ENCODE measurements at regions not wholly inside any gene's neighbourhood (a gene's known extent, or its start where the extent isn't known, plus 50 kb on each side); places are given as distances from the start of the nearest gene placed in this dataset.

DNA sequence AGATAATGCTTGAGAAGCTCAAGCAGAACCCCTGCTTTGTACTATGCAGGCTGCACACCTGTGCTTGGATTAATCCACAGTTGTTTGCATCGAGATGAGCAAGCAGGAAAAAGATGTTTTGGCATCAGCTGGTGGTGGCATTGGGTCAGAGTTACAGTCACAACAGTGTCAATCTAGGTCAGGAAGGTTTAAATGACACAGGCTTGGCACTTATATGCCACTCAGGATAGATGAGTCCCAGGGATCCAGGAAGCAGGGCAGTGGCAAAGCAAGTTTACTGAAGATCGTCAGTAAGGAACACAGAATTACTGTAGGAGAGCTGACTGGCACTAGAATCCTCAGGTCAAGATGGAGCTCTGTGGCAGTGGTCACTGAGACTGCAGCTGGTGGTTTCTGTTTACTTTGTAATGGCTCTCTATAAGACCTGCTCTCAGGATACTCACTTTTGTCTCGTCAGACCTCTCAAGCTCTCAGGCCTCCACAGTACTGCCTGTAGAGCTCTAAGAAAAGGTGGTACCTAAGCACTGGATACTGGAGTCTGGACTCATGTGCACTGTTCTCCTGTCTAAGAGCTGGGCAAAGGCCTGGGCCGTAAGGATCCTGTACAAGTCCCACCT is 110.1 kb upstream of the HS3ST5 start:
- no peak overlapping the region for H3K4me3 ChIP-seq (replicated peaks; ENCODE audit: low read depth, low read length)
- TF ChIP-seq, protein P1, sequence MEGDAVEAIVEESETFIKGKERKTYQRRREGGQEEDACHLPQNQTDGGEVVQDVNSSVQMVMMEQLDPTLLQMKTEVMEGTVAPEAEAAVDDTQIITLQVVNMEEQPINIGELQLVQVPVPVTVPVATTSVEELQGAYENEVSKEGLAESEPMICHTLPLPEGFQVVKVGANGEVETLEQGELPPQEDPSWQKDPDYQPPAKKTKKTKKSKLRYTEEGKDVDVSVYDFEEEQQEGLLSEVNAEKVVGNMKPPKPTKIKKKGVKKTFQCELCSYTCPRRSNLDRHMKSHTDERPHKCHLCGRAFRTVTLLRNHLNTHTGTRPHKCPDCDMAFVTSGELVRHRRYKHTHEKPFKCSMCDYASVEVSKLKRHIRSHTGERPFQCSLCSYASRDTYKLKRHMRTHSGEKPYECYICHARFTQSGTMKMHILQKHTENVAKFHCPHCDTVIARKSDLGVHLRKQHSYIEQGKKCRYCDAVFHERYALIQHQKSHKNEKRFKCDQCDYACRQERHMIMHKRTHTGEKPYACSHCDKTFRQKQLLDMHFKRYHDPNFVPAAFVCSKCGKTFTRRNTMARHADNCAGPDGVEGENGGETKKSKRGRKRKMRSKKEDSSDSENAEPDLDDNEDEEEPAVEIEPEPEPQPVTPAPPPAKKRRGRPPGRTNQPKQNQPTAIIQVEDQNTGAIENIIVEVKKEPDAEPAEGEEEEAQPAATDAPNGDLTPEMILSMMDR (IDR thresholded peaks at IDR 0.05; ENCODE audit: low read depth, low read length, missing control alignments): no peak
- DNase-seq (ENCODE audit: extremely low read depth, low read depth): no peak

DNA sequence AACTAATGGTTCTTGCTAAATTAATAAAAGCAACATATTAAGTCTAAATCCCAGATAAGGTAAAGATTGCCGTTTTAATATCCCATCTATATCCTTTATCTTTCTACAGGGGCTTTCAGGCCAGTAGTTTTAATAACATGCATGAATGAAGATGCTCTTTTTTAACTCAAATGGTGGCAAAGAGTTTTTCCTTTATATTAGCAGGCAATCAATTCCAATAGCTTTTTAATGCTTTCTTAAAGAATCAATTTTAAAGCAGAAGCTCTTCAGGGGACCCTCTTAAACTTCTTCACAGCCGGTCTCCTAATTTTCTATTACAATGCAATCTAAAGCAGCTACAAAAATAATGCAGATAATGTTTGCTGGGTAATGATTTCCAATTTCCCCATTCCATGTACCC is 107.8 kb upstream of the HS3ST5 start:
- H3K4me3 ChIP-seq (replicated peaks; ENCODE audit: low read depth, low read length): no peak overlapping the region
- TF ChIP-seq, protein P1 (IDR thresholded peaks at IDR 0.05; ENCODE audit: low read depth, low read length, missing control alignments): no peak
- DNase-seq (ENCODE audit: extremely low read depth, low read depth): no peak

DNA sequence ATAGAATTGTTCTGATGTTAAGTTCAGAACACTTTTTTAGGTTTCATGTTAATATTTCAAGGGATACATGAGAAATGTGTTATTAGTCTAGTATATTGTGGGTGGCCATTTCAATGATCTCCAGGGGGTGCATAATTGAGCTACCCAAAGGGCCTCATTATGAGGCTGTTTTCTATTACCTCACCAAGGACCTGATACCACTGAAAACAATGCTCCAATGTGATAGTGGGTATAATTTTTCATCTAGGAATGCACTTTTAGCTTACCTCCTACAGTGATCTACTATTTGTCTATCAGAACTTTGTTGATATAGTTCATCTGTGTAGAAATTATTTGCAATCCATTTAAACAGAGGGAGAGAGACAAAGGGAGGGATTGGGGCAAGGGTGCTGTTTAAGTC is 106.8 kb upstream of the HS3ST5 start:
- TF ChIP-seq, protein P1 (IDR thresholded peaks at IDR 0.05; ENCODE audit: low read depth, low read length, missing control alignments): no peak
- DNase-seq (ENCODE audit: extremely low read depth, low read depth): no peak
- no peak overlapping the region for H3K4me3 ChIP-seq (replicated peaks; ENCODE audit: low read depth, low read length)

DNA sequence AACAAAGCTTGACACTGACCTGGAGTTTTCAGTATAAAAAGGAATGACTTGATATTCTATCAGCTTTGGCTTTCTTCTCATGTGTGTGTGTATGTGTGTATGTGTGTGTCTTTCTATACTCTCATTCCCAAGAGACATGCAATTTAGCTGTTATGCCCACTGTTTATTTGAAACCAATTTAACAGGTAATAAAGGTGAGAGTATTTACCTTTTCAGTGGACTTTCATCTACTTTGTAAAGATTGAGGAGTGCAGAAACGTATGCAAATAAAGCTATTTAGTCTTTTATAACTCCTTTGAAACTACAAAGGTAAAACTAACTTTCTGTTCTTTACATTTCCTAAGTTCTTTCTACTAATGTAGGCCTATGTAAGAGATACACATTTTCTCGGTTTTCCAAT is 103.5 kb upstream of the HS3ST5 start:
- no peak for DNase-seq (ENCODE audit: extremely low read depth, low read depth)
- no peak overlapping the region for H3K4me3 ChIP-seq (replicated peaks; ENCODE audit: low read depth, low read length)
- TF ChIP-seq, protein P1 (IDR thresholded peaks at IDR 0.05; ENCODE audit: low read depth, low read length, missing control alignments): no peak

GRCh38 chr6:114445846-114446245 is 103.0 kb upstream of the HS3ST5 start:
- H3K4me3 ChIP-seq (replicated peaks; ENCODE audit: low read depth, low read length): no peak overlapping the region
- DNase-seq (ENCODE audit: extremely low read depth, low read depth): no peak
- TF ChIP-seq, protein P1 (IDR thresholded peaks at IDR 0.05; ENCODE audit: low read depth, low read length, missing control alignments): no peak

- no peak for DNase-seq (ENCODE audit: extremely low read depth, low read depth)
- TF ChIP-seq, protein P1 (IDR thresholded peaks at IDR 0.05; ENCODE audit: low read depth, low read length, missing control alignments): no peak
- H3K4me3 ChIP-seq (replicated peaks; ENCODE audit: low read depth, low read length): no peak overlapping the region
These were observed 96.6 kb upstream of the HS3ST5 start for GRCh38 chr6:114439411-114439810.

GRCh38 chr6:114437235-114437634 is 94.4 kb upstream of the HS3ST5 start:
- no peak overlapping the region for H3K4me3 ChIP-seq (replicated peaks; ENCODE audit: low read depth, low read length)
- TF ChIP-seq, protein P1 (IDR thresholded peaks at IDR 0.05; ENCODE audit: low read depth, low read length, missing control alignments): no peak
- DNase-seq (ENCODE audit: extremely low read depth, low read depth): no peak

All from HFF-Myc (cell line).